GM18519 (cell line): ENCODE measurements at regions not wholly inside any gene's neighbourhood (a gene's known extent, or its start where the extent isn't known, plus 50 kb on each side); places are given as distances from the start of the nearest gene placed in this dataset.

Source experiments
- ATAC-seq: cut with Tn5 transposase; IDR thresholded peaks from one replicate; pipeline ENCODE4 v1.9.1; 2021; ENCODE audit warnings: mild to moderate bottlenecking, moderate library complexity; ENCODE audit not compliant: unreplicated experiment, low FRiP score

GRCh38 chr13:75136151-75136550 lies 345.8 kb downstream of the TBC1D4 start:
- no peak for ATAC-seq

- no peak for ATAC-seq
These were observed 346.6 kb downstream of the TBC1D4 start for GRCh38 chr13:75135325-75135825.

- ATAC-seq, result no peak
These were observed 349.0 kb downstream of the TBC1D4 start for GRCh38 chr13:75132701-75133695.

GRCh38 chr13:75129331-75129730 lies 352.6 kb downstream of the TBC1D4 start:
- no peak for ATAC-seq

GRCh38 chr13:75124415-75124814 lies 357.6 kb downstream of the TBC1D4 start:
- no peak for ATAC-seq

- no peak for ATAC-seq
These were observed 358.5 kb downstream of the TBC1D4 start for GRCh38 chr13:75123428-75123827.

- ATAC-seq, result no peak
These were observed 361.9 kb downstream of the TBC1D4 start for GRCh38 chr13:75120085-75120484.

GRCh38 chr13:75115171-75115570 lies 366.8 kb downstream of the TBC1D4 start:
- ATAC-seq, result no peak

GRCh38 chr13:75103976-75104375 lies 378.0 kb downstream of the TBC1D4 start:
- ATAC-seq, result no peak

GRCh38 chr13:75102001-75102716 lies 379.8 kb downstream of the TBC1D4 start:
- no peak for ATAC-seq

GRCh38 chr13:75101348-75101747 lies 380.6 kb downstream of the TBC1D4 start:
- ATAC-seq, result no peak

- no peak for ATAC-seq
These were observed 389.8 kb downstream of the TBC1D4 start for GRCh38 chr13:75092143-75092542.

GRCh38 chr13:75091718-75092117 lies 390.3 kb downstream of the TBC1D4 start:
- ATAC-seq, result no peak

- no peak for ATAC-seq
These were observed 390.9 kb downstream of the TBC1D4 start for GRCh38 chr13:75090872-75091615.

GRCh38 chr13:75088915-75089314 lies 393.1 kb downstream of the TBC1D4 start:
- ATAC-seq, result no peak

- ATAC-seq, result no peak
These were observed 402.7 kb downstream of the TBC1D4 start for GRCh38 chr13:75079226-75079625.

- ATAC-seq, result no peak
These were observed 405.5 kb downstream of the TBC1D4 start for GRCh38 chr13:75076476-75076875.

GRCh38 chr13:75073786-75074185 lies 408.2 kb downstream of the TBC1D4 start:
- no peak for ATAC-seq

GRCh38 chr13:75072891-75073290 lies 409.1 kb downstream of the TBC1D4 start:
- ATAC-seq, result no peak

- ATAC-seq, result no peak
These were observed 409.6 kb downstream of the TBC1D4 start for GRCh38 chr13:75072368-75072767.

- ATAC-seq, result no peak
These were observed 410.2 kb downstream of the TBC1D4 start for GRCh38 chr13:75071796-75072195.
